ENCODE measurements at regions not wholly inside any gene's neighbourhood (a gene's known extent, or its start where the extent isn't known, plus 50 kb on each side); places are given as distances from the start of the nearest gene placed in this dataset.
"Not testable (repeated sequence)": the region's sequence is repeated elsewhere in the genome, so short reads cannot be mapped to it uniquely, and the experiment has no call there.

DNA sequence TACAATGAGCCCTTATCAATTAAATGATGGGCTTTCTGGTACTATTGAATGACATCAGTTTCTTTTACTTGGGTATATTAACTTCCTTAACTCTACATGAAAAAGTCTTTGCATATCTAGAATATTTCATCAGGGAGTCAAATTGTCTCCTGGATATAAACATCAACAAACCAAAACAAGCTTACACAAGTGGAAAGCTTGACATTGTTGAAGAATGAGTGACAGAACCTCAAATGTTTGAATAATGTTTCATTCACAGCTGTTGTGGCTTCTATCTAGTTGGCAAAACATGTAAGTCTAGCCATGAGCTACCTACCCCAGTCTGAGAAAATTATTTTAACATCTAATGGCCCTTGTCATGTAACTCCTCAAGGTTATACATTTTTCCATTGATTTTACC, 604.8 kb upstream of the ADAMTS5 start:
- no peak for DNase-seq (ENCODE audit: low read depth in 2 of 2)

DNA sequence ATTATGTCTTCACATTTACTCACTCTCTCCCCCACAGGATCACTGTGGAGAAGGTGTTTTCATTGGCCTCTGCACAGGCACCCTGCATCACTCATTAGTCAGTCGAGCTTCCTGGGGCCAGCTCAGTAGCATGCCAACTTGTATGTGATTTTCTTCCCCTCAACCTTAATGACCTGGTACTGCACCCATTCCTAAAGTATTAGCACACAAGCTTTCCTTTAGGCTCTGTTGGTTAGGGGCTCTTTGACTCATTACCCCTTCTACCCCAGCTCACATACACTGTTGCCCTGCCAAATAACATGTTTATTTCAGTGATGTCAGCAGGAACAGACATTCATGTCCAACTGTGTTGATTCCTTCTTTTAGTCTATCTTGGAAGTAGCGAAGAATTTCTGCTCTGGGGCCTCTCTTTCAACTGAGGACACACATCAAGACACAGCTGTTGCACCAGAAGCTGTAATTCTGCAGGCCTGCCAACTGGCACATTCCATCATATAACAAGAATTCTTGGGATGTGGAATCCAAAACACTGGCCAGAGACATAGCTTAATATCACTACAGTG, 603.5 kb upstream of the ADAMTS5 start:
- DNase-seq (ENCODE audit: low read depth in 2 of 2), result no peak

DNA sequence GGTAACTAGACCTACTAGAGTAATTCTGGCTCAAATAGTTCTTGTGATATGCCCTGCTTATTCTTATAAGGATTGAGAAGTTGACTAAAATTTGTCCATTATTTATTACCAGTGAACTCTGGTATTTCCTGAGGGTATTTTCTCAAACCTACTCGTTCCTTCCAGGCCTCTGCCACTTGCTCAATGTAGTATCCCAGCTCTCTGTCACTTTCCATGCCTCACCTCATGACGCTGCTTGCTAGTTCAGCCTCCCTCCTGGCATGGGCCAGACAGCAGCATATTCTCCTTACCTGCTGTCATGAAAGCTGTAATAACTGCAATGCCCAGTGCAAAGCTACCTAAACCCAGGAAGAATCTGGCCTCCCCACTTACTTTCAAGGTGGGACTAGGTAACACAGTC, 602.9 kb upstream of the ADAMTS5 start:
- no peak for DNase-seq (ENCODE audit: low read depth in 2 of 2)

DNA sequence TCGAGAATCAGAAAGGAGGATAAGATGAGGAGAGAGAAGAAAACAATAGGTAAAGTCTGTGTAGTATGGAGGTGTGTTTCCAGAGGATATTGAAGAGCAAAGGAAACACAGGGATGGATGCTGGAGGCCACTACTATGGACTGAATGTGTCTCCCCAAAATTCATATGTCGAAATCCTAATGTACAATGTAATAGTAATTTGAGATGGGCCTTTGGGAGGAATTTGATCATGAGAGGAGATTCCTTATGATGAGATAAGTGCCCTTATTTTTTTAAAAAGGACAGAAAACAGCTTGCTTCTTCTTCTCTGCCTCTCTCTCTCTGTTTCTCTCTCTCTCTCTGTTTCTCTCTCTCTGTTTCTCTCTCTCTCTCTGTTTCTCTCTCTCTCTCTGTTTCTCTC, 602.2 kb upstream of the ADAMTS5 start:
- DNase-seq (ENCODE audit: low read depth in 2 of 2), result no peak

DNA sequence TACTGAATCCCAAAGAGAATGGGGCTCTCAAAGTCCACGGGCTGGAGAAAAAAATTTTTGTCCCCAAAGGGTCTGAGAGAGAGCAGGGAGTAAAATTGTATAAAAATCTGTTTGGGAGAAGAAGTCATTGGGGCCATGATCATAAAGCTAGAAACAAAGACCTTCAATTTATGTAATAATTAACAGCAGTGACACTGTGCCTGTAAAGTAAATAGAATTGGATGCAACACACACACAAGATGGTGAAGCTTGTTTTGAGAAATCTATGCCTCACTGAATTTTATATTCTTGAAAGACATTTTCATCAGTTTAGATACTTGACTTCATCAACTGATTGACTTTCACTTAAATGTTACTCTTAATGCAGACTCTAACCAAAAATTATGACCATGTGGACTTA, 600.5 kb upstream of the ADAMTS5 start:
- DNase-seq (ENCODE audit: low read depth in 2 of 2), result no peak

DNA sequence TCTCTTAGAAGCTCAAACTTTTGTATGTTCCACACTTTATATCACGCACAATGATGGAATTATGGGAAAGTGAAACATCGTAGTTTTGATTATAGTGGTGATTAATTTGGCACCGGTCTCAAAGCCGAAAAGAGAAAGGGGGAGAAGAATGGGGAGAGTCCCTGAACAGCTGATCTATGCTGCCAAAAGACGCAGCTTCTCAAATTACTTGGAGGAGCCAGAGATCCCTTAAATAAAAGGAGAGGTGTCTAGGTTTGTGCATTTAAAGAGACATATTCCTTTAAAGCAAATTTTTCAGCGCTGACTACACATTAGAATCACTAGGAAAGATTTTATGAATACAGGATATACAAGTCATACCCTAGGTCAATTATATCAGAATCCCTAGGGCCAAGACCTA, 599.6 kb upstream of the ADAMTS5 start:
- DNase-seq (ENCODE audit: low read depth in 2 of 2), result no peak

DNA sequence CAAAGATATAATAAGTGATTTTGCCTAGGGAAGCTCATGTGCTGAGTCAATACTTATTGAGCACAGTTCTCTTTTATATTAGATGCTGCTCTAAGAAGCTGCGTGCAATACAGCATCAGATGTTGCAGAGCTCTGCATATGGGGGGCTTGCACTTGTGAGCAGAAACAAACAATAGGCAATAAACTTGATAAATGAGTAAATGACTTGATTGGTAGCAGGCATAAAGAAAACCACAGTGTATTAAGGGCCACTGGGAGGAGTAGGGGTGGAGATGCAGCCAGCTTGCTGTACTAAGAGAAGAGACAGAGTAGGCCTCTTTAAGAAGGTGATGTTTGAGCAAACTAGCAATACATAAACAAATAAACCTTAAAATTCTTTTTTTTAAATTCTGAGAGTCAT, 598.5 kb upstream of the ADAMTS5 start:
- DNase-seq (ENCODE audit: low read depth in 2 of 2), result no peak

DNA sequence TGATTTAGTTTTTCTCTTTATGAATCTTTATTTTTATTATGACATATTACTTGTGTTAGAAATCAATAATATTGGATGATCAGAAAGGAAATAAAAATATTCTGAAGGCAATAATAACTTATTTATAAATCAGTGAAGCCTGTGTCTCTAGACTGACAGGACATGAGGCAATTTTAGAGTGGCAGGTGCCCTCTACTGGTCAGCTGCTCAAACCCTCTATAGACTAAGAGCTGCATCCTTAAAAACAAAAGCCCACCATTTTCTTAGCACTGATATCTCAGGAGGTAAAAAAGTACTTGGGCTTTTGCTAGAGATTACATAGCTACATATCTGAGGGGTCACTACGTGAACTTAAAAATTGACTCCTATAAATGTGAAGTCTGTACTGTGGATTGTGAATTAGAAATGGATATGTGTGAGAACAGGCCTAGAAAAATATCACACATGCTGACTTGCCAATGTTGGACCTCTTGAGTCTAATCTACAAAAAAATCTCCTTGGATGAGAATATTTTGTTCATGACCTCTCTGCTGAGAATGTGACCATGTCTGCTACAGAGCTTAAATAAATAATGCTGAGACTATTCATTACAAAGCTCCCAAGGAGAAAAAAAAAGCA, 597.9 kb upstream of the ADAMTS5 start:
- DNase-seq (ENCODE audit: low read depth in 2 of 2), result no peak

DNA sequence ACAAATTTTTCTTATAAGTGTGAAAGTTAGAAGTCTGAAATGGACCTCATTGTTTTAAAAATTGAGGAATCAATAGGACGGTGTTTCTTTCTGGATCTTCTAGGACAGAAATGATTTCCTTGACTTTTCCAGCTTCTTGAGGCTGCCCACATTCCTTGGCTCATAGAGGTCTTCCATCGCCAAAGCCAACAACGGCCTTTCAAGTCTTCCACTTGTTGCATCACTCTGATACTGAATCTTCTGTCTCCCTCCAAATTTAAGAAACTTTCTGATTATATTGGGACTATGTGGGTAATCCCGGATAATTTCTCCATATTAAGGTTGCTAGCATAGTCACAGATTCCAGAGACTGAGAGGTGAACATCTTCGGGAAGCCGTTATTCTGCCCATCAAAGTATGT, 595.4 kb upstream of the ADAMTS5 start:
- no peak for DNase-seq (ENCODE audit: low read depth in 2 of 2)

DNA sequence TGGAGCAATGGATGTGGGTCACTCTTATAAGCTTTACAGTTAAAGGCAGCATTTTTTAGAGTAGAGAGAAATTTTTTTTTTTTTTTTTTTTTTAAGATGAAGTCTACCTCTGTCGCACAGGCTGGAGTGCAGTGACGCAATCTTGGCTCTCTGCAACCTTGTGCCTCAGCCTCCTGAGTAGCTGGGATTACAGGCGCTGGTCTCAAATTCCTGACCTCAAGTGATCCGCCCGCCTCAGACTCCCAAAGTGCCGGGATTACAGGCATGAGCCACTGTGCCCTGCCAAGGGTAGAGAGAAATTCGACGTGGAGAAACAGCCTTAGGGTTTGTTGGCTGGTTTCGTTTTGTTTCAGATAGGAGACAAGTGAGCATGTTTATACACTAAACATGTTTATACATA, 594.2 kb upstream of the ADAMTS5 start:
- DNase-seq (ENCODE audit: low read depth in 2 of 2), result no peak

DNA sequence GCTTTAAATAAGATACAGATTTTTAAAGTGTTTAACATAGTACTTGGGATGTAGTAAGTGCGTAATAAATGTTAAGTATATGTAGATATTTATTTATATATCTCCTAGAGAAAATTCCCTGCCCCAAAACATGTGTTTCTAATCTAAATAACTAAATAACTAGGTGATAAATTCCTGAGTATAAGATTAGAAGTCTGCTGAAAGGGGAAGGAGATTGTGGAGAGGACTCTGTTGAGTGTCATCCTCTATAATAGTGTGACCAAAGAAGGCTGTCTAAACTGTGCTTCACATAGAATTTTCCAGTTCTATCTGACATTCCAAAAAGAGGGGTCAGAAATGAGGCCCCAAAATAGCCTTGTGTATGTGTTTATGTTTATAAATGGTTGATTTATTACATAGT, 590.5 kb upstream of the ADAMTS5 start:
- no peak for DNase-seq (ENCODE audit: low read depth in 2 of 2)

DNA sequence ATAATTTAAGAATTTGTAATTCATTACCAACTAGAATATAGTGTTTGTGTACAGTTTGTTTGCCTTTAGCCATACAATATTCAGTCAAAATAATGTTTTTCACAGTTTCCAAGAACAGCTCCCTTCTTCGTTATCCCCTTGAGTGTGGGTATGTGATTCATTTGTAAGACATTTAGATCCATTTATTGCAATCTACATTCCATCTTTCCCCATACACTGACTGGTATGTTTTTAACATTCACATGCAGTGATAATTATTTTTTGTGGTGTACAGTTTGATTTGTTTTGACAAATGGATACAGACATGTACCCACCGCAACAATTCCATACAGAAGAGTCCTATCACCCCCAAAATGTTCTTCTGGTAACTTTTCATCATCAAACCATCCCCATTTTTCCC, 589.1 kb upstream of the ADAMTS5 start:
- DNase-seq (ENCODE audit: low read depth in 2 of 2), result no peak

DNA sequence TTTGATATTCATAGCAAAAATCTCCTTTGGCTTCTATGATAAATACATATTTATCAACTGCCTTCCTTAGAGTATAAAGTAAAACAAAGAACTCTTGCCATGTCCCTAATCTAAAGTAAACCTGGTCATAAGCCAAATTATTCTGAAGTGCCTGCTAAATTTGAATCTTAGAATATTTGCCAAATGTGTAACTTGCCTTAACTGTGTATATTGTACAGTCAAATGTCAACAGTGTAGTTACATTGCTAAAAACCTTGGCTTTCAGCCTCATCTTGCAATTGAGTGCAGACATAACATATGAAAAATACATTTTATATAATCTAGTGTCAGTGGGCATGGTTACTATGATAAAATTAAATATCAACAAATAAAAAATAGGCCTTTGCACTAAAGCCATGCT, 583.4 kb upstream of the ADAMTS5 start:
- DNase-seq (ENCODE audit: low read depth in 2 of 2), result no peak

DNA sequence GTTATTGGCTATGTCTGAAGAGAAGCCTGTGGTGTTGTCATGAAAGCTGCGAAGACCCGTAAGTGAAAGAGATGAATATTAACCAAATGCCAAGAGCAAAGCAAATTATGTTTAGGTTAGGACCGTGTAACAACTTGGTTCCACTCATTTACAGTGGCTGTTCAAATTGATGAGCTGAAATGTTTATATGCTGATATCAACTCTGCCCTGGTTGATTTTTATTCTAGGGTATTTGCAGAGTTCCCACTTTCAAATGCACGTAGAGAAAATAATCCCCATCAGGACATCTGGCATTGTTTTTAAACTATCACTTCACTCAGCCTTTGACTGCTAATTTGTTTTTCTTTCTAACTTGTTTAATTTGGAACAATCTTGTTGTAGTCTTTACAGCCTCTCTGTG, 581.6 kb upstream of the ADAMTS5 start:
- no peak for DNase-seq (ENCODE audit: low read depth in 2 of 2)

DNA sequence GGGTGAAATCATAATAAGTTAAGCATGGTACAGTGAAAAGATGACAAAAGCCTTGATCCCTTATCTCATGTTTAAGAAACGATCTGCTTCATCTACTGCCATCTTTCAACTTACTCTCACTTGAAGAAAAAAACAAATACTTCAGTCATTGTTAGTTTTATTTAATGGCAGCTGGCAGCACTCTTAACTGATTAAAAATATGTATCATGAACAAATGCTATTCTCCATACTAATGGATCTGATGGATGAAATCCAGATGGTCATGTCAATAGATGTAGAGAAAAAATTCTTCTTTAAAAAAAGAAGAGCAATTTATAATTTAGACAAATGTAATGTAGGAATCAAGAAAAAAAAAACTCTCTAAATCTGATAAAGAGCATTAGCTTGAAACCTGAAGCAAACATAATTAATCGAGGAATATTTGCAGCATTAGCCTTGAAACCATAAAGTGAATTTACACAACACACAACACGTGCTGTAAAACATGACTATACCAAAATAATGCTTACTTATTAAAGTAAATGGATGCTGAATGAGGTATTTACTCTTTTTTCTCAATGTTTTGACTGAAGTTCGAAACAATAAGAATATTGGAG, 579.0 kb upstream of the ADAMTS5 start:
- no peak for DNase-seq (ENCODE audit: low read depth in 2 of 2)

DNA sequence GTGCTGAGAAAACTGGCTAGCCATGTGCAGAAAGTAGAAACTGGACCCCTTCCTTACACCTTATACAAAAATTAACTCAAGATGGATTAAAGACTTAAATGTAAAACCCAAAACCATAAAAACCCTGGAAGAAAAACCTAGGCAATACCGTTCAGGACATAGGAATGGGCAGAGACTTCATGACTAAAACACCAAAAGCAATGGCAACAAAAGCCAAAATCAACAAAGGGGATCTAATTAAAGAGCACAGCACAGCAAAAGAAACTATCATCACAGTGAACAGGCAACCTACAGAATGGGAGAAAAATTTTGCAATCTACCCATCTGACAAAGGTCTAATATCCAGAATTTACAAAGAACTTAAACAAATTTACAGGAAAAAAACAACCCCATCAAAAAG, 575.2 kb upstream of the ADAMTS5 start:
- not testable (repeated sequence) for DNase-seq (ENCODE audit: low read depth in 2 of 2)

DNA sequence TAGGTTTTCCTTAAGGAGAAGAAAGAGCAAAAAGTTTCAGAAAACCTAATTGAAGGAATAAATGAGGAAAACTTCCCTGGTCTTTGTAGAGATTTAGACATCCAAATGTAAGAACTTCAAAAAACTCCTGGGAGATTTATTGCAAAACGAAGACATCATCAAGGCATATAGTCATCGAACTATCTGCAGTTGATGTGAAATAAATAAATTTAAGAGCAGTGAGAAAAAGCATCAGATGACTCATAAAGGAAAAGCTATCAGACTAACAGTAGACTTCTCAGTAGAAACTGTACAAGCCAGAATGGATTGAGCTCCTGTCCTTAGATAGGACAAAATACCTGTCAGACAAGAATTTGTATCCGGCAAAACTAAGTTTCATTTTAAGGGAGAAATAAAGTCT, 569.4 kb upstream of the ADAMTS5 start:
- no peak for DNase-seq (ENCODE audit: low read depth in 2 of 2)

DNA sequence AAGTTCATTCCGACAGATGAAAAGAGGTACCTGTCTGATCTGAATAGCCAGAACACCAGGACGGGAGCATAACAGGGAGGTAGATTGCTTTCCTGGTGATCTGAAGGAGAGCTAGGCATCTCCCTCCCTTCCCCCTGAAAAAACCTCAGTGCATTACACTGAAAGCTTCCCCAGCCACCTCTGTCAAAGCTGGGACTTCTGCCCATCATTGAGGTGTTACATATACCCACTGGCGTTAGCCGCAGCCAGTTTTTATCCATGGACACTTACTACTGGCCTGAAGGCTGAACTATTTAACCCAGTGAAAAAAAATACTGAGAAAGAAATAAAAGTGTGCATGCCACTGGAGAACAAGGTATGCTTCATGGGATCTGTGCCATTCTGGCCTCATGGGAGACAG, 568.3 kb upstream of the ADAMTS5 start:
- DNase-seq (ENCODE audit: low read depth in 2 of 2), result no peak

DNA sequence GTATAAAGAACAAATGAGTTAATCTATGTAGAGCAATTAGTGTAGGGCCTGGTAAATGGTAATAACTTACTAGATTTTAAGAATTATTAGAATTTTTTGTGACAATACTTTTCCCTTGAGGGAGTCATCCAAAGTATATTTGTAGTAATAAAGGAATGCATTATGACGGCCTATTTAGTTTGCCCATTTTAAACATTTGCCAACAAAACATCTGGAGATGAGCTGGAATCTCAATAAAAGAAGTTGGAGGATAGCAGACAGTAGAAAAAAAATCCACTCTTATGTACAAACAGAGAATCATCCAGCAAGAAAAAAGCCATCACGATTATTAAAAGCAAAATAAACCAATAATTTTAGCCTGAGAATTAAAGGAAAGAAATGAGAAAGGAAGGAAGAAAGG, 567.3 kb upstream of the ADAMTS5 start:
- DNase-seq (ENCODE audit: low read depth in 2 of 2), result no peak

DNA sequence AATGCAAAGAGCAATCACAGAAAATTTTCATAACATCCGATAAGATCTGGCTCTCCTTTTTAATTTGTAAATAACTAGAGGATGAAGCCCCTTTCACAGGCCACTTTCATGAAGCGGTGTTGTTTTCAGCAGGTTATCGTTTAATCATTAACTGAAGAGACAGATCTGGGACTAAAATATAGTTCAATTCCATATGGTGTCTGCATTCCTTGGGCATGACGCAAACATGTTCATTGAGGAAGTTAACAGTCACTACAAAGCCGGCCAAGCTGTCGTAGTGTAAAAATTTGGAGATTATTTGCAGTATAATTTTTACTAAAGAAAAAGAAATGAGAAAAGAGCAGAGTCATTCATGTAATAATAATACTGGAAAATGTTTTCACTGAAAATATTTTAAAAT, 565.2 kb upstream of the ADAMTS5 start:
- DNase-seq (ENCODE audit: low read depth in 2 of 2), result no peak

DNA sequence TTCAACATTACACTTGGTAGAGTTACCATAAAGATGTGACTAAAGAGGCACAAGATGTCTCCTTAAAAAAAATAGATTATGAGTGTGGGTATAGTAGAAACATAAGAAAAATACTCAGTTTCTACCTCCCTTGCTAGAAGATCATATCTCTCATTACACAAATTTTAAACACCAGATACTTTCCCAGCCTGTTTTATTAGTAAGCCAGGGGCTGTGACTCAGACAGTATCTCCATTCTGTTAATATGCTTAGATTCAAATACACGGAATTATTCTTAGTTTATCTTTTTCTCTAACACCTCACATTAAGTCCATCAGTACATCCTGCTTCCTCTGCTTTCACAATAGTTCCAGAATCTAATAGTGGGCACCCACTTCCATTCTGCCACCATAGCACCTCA, 561.8 kb upstream of the ADAMTS5 start:
- no peak for DNase-seq (ENCODE audit: low read depth in 2 of 2)

DNA sequence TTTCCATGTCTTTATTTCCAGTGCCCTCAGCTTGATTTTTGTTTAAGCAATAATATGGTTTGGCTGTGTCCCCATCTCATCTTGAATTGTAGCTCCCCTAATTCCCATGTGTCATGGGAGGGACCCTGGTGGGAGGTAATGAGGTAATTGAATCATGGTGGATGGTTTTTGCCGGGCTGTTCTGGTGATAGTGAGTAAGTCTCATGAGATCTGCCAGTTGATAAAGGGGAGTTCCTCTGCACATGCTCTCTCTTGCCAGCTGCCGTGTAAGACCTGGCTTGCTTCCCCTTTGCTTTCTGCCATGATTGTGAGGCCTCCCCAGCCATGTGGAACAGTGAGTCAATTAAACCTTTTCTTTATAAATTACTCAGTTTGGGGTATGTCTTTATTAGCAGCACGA, 559.6 kb upstream of the ADAMTS5 start:
- no peak for DNase-seq (ENCODE audit: low read depth in 2 of 2)

DNA sequence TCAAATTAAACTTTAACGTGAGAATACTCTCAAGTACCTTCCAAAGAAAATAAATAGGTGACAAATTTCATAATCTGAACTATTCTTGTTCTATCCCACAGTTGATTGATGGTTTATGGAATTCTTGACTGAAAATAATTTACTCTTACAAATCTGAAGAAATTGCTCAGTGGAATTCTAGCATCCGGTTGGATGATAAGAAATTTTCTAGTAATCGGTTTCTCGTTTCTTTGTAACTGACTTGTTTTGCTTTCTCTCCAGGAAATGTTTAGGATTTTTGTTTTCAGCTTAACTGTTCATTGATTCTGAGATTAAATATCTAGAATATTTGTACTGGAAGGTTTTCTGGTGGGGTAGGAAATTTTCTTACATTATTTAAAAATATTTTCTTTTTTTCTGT, 558.9 kb upstream of the ADAMTS5 start:
- no peak for DNase-seq (ENCODE audit: low read depth in 2 of 2)

DNA sequence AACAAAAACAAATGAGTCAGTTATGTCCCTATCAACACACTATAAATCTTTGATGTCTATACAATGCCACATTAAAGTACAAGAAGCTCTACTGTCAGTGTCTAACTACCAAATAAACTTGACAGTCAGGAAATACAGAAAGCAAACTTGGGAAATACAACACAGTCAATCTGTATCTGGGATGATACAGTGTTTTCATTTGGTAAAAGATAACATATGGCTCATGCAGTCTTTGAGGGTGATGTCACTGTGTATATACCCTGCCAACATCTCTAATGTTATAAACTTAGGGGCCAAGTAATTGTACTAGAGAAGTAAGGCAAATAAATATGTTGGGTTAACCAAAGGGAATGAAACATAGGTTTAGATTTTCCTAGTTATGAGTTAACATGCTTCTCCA, 552.5 kb upstream of the ADAMTS5 start:
- no peak for DNase-seq (ENCODE audit: low read depth in 2 of 2)
